K562 (cell line): ENCODE measurements at regions not wholly inside any gene's neighbourhood (a gene's known extent, or its start where the extent isn't known, plus 50 kb on each side); places are given as distances from the start of the nearest gene placed in this dataset.

ENCODE experiments used
- ATF2 ChIP-seq: sonication (generic); formaldehyde crosslinking; IDR thresholded peaks from 2 replicates; pipeline ENCODE4 v1.8.1; 2022; ENCODE audit warnings: missing genetic modification reagents
- CTCF ChIP-seq, 3 experiments: IDR thresholded peaks in 2 of 3; conservative IDR thresholded peaks in 1 of 3; 2 replicates each; pipeline ENCODE4 v1.5.1; 2011 to 2012; ENCODE audit warnings: low read length in 3 of 3, mild to moderate bottlenecking in 3 of 3, control low read depth in 2 of 3, improper control_type of control experiment in 1 of 3, inconsistent platforms in 1 of 3, low read depth in 1 of 3, mixed read lengths in 1 of 3, moderate library complexity in 1 of 3; ENCODE audit not compliant: insufficient read depth in 2 of 3
- KDM1A ChIP-seq, 2 experiments: fragments of 450-650 bp; IDR thresholded peaks; 2 replicates each; pipeline ENCODE4 v1.6.1; 2016; ENCODE audit warnings: mild to moderate bottlenecking in 2 of 2
- MYNN ChIP-seq, 2 experiments: sonication (generic); formaldehyde crosslinking in 1 of 2; IDR thresholded peaks; 2 replicates each; pipeline versions ENCODE4 v1.5.0 to v1.6.1; 2016 to 2020; ENCODE audit warnings: antibody characterized with exemption in 1 of 2, missing genetic modification reagents in 1 of 2
- SETDB1 ChIP-seq: IDR thresholded peaks from one replicate; pipeline ENCODE4 v1.6.1; 2012; ENCODE audit warnings: low read length, control low read depth, inconsistent platforms
- ZBTB33 ChIP-seq: sonication (generic); formaldehyde crosslinking; IDR thresholded peaks from 2 replicates; pipeline ENCODE4 v1.8.1; 2023; ENCODE audit warnings: mild to moderate bottlenecking, missing genetic modification reagents
- ZNF445 ChIP-seq: fragments of 250-450 bp; sonication (Bioruptor Pico); IDR thresholded peaks from 2 replicates; pipeline ENCODE4 v1.4.0; 2020; ENCODE audit warnings: low read depth, mild to moderate bottlenecking, moderate library complexity

GRCh38 chr2:180203972-180204371 is 196.9 kb upstream of the CWC22 start:
- TF ChIP-seq ATF2 (CRISPR knock-in tag) (no peak), ZBTB33 (CRISPR knock-in tag) (no peak), CTCF (IDR thresholded peaks at IDR 0.05 in 2 of 3, conservative IDR thresholded peaks at IDR 0.05 in 1 of 3; ENCODE audit: insufficient read depth in 2 of 3, low read depth in 1 of 3, low read length in 3 of 3) (no peak), ZNF445 (CRISPR knock-in tag) (no peak), SETDB1 (no peak), KDM1A (IDR thresholded peaks at IDR 0.05) (no peak), MYNN (IDR thresholded peaks at IDR 0.05) (no peak), MYNN (CRISPR knock-in tag; IDR thresholded peaks at IDR 0.05) (no peak)
